IMR-90 (cell line): ENCODE measurements at regions not wholly inside any gene's neighbourhood (a gene's known extent, or its start where the extent isn't known, plus 50 kb on each side); places are given as distances from the start of the nearest gene placed in this dataset.

Experiments
- ATAC-seq: fragments of 200-7000 bp; cut with Tn5 transposase; 2 replicates; pipeline ENCODE4 v1.9.1; 2020; ENCODE audit warnings: low read depth, mild to moderate bottlenecking, moderate library complexity
- BruUV-seq: library from RNA; stranded (reverse); fragments of 400-500 nt; replicated peaks from 2 replicates; lab custom pipeline; 2021; lab: Mats Ljungman, UMichigan
- CTCF ChIA-PET: fragments of 300-600 bp; formaldehyde crosslinking; extraction: SDS; loops from one replicate; lab custom pipeline; 2021; ENCODE audit warnings: antibody characterized with exemption; lab: Yijun Ruan, JAX
- POLR2A ChIA-PET: fragments of 300-600 bp; sonication (Branson Sonifier 250); formaldehyde crosslinking; loops from one replicate; lab custom pipeline; 2022; ENCODE audit warnings: antibody characterized with exemption; ENCODE audit not compliant: unreplicated experiment; lab: Charles Lee
- DNase-seq: peaks from one replicate; pipeline ENCODE4 v3.0.0; 2013
- H2AFZ ChIP-seq: replicated peaks from 2 replicates; pipeline ENCODE3; 2013; ENCODE audit warnings: low read length, mild to moderate bottlenecking; ENCODE audit not compliant: poor library complexity
- H2AK5ac ChIP-seq: 2 replicates; pipeline ENCODE4 v1.6.1; 2013; ENCODE audit warnings: low read depth, low read length, inconsistent platforms
- H2AK9ac ChIP-seq: replicated peaks from 2 replicates; pipeline ENCODE3; 2013; ENCODE audit warnings: mild to moderate bottlenecking, low read depth, low read length, moderate library complexity; ENCODE audit not compliant: poor library complexity
- H2BK120ac ChIP-seq: 2 replicates; pipeline ENCODE4 v1.6.1; 2013; ENCODE audit warnings: low read depth, low read length, inconsistent platforms
- H2BK15ac ChIP-seq: 3 replicates; pipeline ENCODE4 v1.6.1; 2013; ENCODE audit warnings: low read depth, low read length, inconsistent platforms
- H2BK20ac ChIP-seq: 2 replicates; pipeline ENCODE4 v1.6.1; 2013; ENCODE audit warnings: low read depth, mild to moderate bottlenecking, inconsistent platforms, low read length, moderate library complexity
- H2BK5ac ChIP-seq: 2 replicates; pipeline ENCODE4 v1.6.1; 2013; ENCODE audit warnings: mild to moderate bottlenecking, low read depth, low read length, inconsistent platforms; ENCODE audit not compliant: poor library complexity, severe bottlenecking
- H3K14ac ChIP-seq: replicated peaks from 2 replicates; pipeline ENCODE4 v1.6.1; 2013; ENCODE audit warnings: low read depth, low read length, inconsistent platforms
- H3K18ac ChIP-seq: 2 replicates; pipeline ENCODE4 v1.6.1; 2013; ENCODE audit warnings: low read depth, low read length, control low read depth
- H3K23ac ChIP-seq: 2 replicates; pipeline ENCODE4 v1.6.1; 2013; ENCODE audit warnings: low read depth, low read length, inconsistent platforms
- H3K27ac ChIP-seq: 2 replicates; pipeline ENCODE4 v1.5.1; 2013; ENCODE audit warnings: mild to moderate bottlenecking, control low read depth, low read length; ENCODE audit not compliant: insufficient read depth
- H3K27me3 ChIP-seq: 2 replicates; pipeline ENCODE4 v1.6.1; 2013; ENCODE audit warnings: low read length; ENCODE audit not compliant: control insufficient read depth, insufficient read depth
- H3K36me3 ChIP-seq: 2 replicates; pipeline ENCODE4 v1.6.1; 2013; ENCODE audit warnings: low read length, mixed read lengths; ENCODE audit not compliant: control insufficient read depth, insufficient read depth
- H3K4ac ChIP-seq: 2 replicates; pipeline ENCODE4 v1.6.1; 2013; ENCODE audit warnings: low read depth, low read length, inconsistent platforms
- H3K4me1 ChIP-seq: 2 replicates; pipeline ENCODE4 v1.6.1; 2013; ENCODE audit warnings: low read length, mixed read lengths; ENCODE audit not compliant: control insufficient read depth, insufficient read depth
- H3K4me2 ChIP-seq: 2 replicates; pipeline ENCODE4 v1.6.1; 2013; ENCODE audit warnings: low read depth, mild to moderate bottlenecking, control low read depth, low read length, moderate library complexity
- H3K4me3 ChIP-seq: 2 replicates; pipeline ENCODE4 v1.5.1; 2013; ENCODE audit warnings: low read depth, mild to moderate bottlenecking, control low read depth, low read length, moderate library complexity; ENCODE audit not compliant: insufficient read depth
- H3K56ac ChIP-seq: 2 replicates; pipeline ENCODE4 v1.6.1; 2013; ENCODE audit warnings: low read length, inconsistent platforms; ENCODE audit not compliant: insufficient read depth; ENCODE audit errors: extremely low read depth
- H3K79me1 ChIP-seq, 2 experiments: 2 replicates each; pipeline ENCODE4 v1.6.1; 2013; ENCODE audit warnings: low read length in 2 of 2, inconsistent platforms in 1 of 2, low read depth in 1 of 2
- H3K9ac ChIP-seq: 2 replicates; pipeline ENCODE4 v1.6.1; 2013; ENCODE audit warnings: low read depth, low read length, control low read depth
- H3K9me1 ChIP-seq: 2 replicates; pipeline ENCODE4 v1.6.1; 2013; ENCODE audit warnings: low read length, inconsistent platforms; ENCODE audit not compliant: insufficient read depth
- H3K9me3 ChIP-seq: 2 replicates; pipeline ENCODE4 v1.6.1; 2013; ENCODE audit warnings: low read length; ENCODE audit not compliant: control insufficient read depth, insufficient read depth
- H4K20me1 ChIP-seq: 2 replicates; pipeline ENCODE4 v1.6.1; 2013; ENCODE audit warnings: low read length, inconsistent platforms; ENCODE audit not compliant: insufficient read depth
- H4K5ac ChIP-seq: 2 replicates; pipeline ENCODE4 v1.6.1; 2013; ENCODE audit warnings: mild to moderate bottlenecking, low read depth, low read length, control low read depth
- H4K8ac ChIP-seq, 2 experiments: 2 replicates each; pipeline ENCODE4 v1.6.1; 2013; ENCODE audit warnings: low read depth in 2 of 2, low read length in 2 of 2, control low read depth in 1 of 2, inconsistent platforms in 1 of 2
- H4K91ac ChIP-seq: 2 replicates; pipeline ENCODE4 v1.6.1; 2013; ENCODE audit warnings: low read depth, low read length, inconsistent platforms; ENCODE audit not compliant: insufficient read depth
- CHD1 ChIP-seq: IDR thresholded peaks from 2 replicates; pipeline ENCODE4 v1.6.1; 2012; ENCODE audit warnings: low read depth, low read length, improper control_type of control experiment
- RAD21 ChIP-seq: IDR thresholded peaks from 2 replicates; pipeline ENCODE4 v1.6.1; 2012; ENCODE audit warnings: low read length, improper control_type of control experiment
- WGBS, 2 experiments: methylation state at CpG; one replicate each; pipeline versions ENCODE4 v1.1.5 to v1.1.7; 2013; ENCODE audit warnings: missing lambda C conversion rate in 2 of 2; ENCODE audit not compliant: insufficient read length in 1 of 2; ENCODE audit errors: extremely low coverage in 2 of 2; 5-methylcytosine and 5-hydroxymethylcytosine counted together
- dilution Hi-C: fragments of 300-500 bp; cut with HindIII; formaldehyde crosslinking; loops from one replicate; pipeline ENCODE4 v1.14.3; 2018; ENCODE audit warnings: low sequenced_read_pairs; ENCODE audit not compliant: unreplicated experiment
- in situ Hi-C: fragments of 300-500 bp; cut with MboI; formaldehyde crosslinking; loops from 3 replicates; pipeline ENCODE4 v1.14.3; 2019; ENCODE audit warnings: low sequenced_read_pairs, inconsistent platforms, mixed read lengths
- intact Hi-C: fragments of 100-400 bp; cut with micrococcal nuclease; formaldehyde crosslinking; loops from 2 replicates; pipeline ENCODE4 v1.10.0; 2022
- TF ChIP-seq, protein P1 (sequence below): fragments of 150-350 bp; IDR thresholded peaks from 2 replicates; pipeline ENCODE4 v1.6.1; 2016; ENCODE audit warnings: low read depth, mild to moderate bottlenecking, low read length, moderate library complexity, borderline replicate concordance

DNA sequence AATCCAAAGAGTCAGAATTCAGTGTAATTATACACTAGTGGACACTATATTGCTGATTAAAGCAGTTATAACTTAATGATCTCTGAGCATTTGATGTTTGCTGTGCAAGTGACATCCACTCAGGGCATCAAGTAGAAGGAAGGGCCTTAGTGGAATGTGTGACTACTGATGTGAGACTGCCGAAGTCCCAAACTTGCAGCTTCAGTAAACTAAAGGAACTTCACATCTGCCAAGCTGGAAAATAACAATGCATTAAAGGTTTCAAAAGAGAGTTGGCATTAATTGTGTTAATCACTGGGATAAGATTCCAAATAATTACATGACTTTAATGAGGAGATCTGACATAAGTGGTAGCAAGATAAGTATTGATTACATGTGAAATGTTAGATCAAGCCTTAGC lies 52.5 kb upstream of the SLC25A4 start:
- Histone ChIP-seq H3K4me1 (no peaks in the 10 kb centered on the region), H3K23ac (no peak overlapping the region), H3K9me1 (no peaks in the 10 kb centered on the region), H2BK15ac (no peak overlapping the region), H4K8ac (no peak overlapping the region), H2BK20ac (no peak overlapping the region), H3K36me3 (no peaks in the 10 kb centered on the region), H3K4me3 (no peak overlapping the region), H2BK120ac (no peak overlapping the region), H4K5ac (no peak overlapping the region), H4K91ac (no peak overlapping the region), H3K79me1 (no peaks in the 10 kb centered on the region), H3K56ac (no peak overlapping the region), H2AK5ac (no peak overlapping the region), H3K18ac (no peak overlapping the region), H3K4ac (no peak overlapping the region), H3K4me2 (no peak overlapping the region), H2BK5ac (no peak overlapping the region), H3K9me3 (no peaks in the 10 kb centered on the region), H4K20me1 (no peaks in the 10 kb centered on the region), H3K27ac (no peak overlapping the region), H2AFZ (no peak overlapping the region), H3K9ac (no peak overlapping the region), H3K27me3 (peaks cover 14% of the 10 kb centered on the region), H3K14ac (no peak overlapping the region), H2AK9ac (no peak overlapping the region)
- no CpG with 5 or more reads among the region's 1 CpG for WGBS, 2 experiments
- intact Hi-C loops, result no loop called here
- dilution Hi-C loops, result no loop called here
- no TSS peak for BruUV-seq
- DNase-seq (no peak), ATAC-seq (no peak)
- CTCF ChIA-PET, result no interaction called here
- POLR2A ChIA-PET, result no interaction called here
- TF ChIP-seq RAD21 (no peak), CHD1 (no peak)
- TF ChIP-seq, protein P1, sequence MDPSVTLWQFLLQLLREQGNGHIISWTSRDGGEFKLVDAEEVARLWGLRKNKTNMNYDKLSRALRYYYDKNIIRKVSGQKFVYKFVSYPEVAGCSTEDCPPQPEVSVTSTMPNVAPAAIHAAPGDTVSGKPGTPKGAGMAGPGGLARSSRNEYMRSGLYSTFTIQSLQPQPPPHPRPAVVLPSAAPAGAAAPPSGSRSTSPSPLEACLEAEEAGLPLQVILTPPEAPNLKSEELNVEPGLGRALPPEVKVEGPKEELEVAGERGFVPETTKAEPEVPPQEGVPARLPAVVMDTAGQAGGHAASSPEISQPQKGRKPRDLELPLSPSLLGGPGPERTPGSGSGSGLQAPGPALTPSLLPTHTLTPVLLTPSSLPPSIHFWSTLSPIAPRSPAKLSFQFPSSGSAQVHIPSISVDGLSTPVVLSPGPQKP, result no peak
- in situ Hi-C loops, result no loop called here
